H54 (cell line): ENCODE measurements at regions not wholly inside any gene's neighbourhood (a gene's known extent, or its start where the extent isn't known, plus 50 kb on each side); places are given as distances from the start of the nearest gene placed in this dataset.

Experiments used
- DNase-seq: peaks from one replicate; pipeline ENCODE4 v3.0.0; 2011; ENCODE audit warnings: low spot score, mixed read lengths; ENCODE audit not compliant: insufficient read length
- FAIRE-seq: peaks from 3 replicates; lab custom pipeline; 2011; peaks lifted over from hg19 to GRCh38; lab: Jason Lieb, UNC
- POLR2A ChIP-seq: IDR thresholded peaks from 2 replicates; pipeline ENCODE4 v1.6.1; 2011; ENCODE audit warnings: low read depth, mild to moderate bottlenecking, low read length

- TF ChIP-seq POLR2A, result no peak
- FAIRE-seq (peak; percentile 30), DNase-seq (peak; percentile 25)
These were observed 135.1 kb upstream of the RASGRP1 start for GRCh38 chr15:38699633-38700230.

- FAIRE-seq (no peak), DNase-seq (no peak)
- no peak for TF ChIP-seq POLR2A
These were observed 136.5 kb upstream of the RASGRP1 start for GRCh38 chr15:38701149-38701548.

GRCh38 chr15:38702178-38702912 is 137.7 kb upstream of the RASGRP1 start:
- no peak for FAIRE-seq
- TF ChIP-seq POLR2A, result no peak
- no peak for DNase-seq

- no peak for FAIRE-seq
- no peak for TF ChIP-seq POLR2A
- DNase-seq, result no peak
These were observed 141.0 kb upstream of the RASGRP1 start for GRCh38 chr15:38705436-38706219.

GRCh38 chr15:38706956-38707355 is 142.3 kb upstream of the RASGRP1 start:
- no peak for TF ChIP-seq POLR2A
- no peak for FAIRE-seq
- no peak for DNase-seq

GRCh38 chr15:38707802-38708671 is 143.4 kb upstream of the RASGRP1 start:
- FAIRE-seq, result peak; percentile 92
- no peak for DNase-seq
- no peak for TF ChIP-seq POLR2A

GRCh38 chr15:38708672-38709180 is 144.1 kb upstream of the RASGRP1 start:
- no peak for FAIRE-seq
- no peak for DNase-seq
- no peak for TF ChIP-seq POLR2A

- TF ChIP-seq POLR2A, result no peak
- no peak for FAIRE-seq
- no peak for DNase-seq
These were observed 144.6 kb upstream of the RASGRP1 start for GRCh38 chr15:38709196-38709595.

- DNase-seq (peak; percentile 31), FAIRE-seq (peak; percentile 90)
- no peak for TF ChIP-seq POLR2A
These were observed 149.9 kb upstream of the RASGRP1 start for GRCh38 chr15:38714309-38715072.

GRCh38 chr15:38720893-38721567 is 156.4 kb upstream of the RASGRP1 start:
- FAIRE-seq, result no peak
- DNase-seq, result no peak
- TF ChIP-seq POLR2A, result no peak

GRCh38 chr15:38721568-38721945 is 156.9 kb upstream of the RASGRP1 start:
- no peak for DNase-seq
- no peak for TF ChIP-seq POLR2A
- no peak for FAIRE-seq

- no peak for DNase-seq
- no peak for FAIRE-seq
- no peak for TF ChIP-seq POLR2A
These were observed 157.6 kb upstream of the RASGRP1 start for GRCh38 chr15:38722236-38722635.
